G401 (cell line): ENCODE measurements at regions not wholly inside any gene's neighbourhood (a gene's known extent, or its start where the extent isn't known, plus 50 kb on each side); places are given as distances from the start of the nearest gene placed in this dataset.
"Not testable (repeated sequence)": the region's sequence is repeated elsewhere in the genome, so short reads cannot be mapped to it uniquely, and the experiment has no call there.

Experiments used
- DNase-seq: peaks from one replicate; pipeline ENCODE4 v3.0.0-alpha.2; 2015; ENCODE audit warnings: low spot score
- in situ Hi-C: cut with HindIII; loops from 2 replicates; pipeline ENCODE4 v1.10.0; 2016; ENCODE audit warnings: low sequenced_read_pairs, mixed read lengths

DNA sequence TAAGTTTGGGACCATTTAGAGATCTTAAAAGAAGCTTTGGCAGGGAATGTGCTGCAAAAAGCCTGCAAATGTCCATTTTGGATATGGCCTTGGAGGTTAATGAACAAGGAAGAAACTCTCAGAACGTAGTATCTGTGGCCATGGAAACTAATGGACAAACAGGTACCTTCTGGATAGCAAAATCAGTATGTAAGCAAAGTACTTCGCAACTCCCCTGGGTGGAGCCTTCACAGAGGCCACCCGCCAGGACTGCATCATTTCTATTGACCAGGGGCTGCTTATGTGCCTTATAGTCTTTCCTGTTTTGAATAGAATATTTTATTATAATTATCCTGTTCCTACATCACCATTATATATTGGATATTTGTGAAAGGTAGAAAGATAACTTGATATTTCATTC lies 510.8 kb upstream of the SYNCRIP start:
- in situ Hi-C loops = no loop called here
- no peak for DNase-seq

DNA sequence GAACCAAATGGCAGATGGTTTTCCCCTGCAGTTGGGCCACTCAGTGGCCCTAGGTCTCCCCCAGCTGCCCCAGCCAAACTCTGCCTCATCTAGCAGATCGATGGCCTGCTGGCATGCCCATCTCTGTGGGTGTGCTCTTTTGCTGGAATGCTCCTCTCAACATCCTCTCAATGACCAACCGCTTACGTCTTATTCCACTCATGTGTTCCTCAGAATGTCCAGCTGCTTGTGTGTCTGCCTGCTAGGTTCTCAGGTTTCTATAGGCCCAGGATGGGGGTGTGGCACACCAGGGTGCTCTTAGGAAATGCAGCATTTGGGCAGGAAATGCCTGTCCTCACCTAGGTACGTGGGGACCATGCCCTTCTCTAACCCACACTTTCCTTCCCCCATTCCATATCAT lies 509.9 kb upstream of the SYNCRIP start:
- DNase-seq = no peak
- in situ Hi-C loops = no loop called here

DNA sequence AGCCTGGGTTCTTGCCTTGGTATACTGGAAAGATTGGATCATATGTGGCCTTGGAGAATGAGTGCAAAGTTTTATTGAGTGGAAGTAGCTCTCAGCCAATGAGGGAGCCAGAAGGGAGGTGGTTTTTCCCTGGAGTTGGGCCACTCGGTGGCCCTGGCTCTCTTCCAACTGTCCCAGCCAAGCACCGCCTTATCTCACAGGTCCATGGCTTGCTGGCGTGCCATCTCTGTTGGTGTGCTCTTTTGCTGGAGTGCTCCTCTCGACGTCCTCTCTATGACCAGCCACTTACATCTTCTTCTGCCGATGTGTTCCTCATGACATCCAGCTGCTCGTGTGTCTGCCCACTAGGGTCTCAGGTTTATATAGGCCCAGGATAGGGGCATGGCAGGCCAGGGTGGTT lies 505.9 kb upstream of the SYNCRIP start:
- no peak for DNase-seq
- in situ Hi-C loops = no loop called here

DNA sequence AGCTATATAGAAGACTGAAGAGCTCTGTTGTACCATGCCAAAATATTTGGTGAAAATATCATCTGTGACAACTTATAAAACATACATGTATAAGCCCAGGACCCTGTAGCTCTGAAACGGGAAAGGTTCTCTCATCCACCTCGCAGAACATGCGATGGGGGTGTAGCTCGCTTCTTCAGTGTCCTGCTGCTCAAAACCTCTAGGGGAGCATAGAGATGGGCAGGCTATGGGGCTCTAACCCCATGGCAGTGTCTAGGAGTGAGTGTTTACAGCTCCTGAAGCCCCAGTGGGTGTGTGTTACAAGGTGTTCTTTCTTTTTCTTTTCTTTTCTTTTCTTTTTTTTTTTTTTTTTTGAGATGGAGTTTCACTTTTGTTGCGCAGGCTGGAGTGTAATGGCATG lies 505.2 kb upstream of the SYNCRIP start:
- DNase-seq = no peak
- in situ Hi-C loops = no loop called here

DNA sequence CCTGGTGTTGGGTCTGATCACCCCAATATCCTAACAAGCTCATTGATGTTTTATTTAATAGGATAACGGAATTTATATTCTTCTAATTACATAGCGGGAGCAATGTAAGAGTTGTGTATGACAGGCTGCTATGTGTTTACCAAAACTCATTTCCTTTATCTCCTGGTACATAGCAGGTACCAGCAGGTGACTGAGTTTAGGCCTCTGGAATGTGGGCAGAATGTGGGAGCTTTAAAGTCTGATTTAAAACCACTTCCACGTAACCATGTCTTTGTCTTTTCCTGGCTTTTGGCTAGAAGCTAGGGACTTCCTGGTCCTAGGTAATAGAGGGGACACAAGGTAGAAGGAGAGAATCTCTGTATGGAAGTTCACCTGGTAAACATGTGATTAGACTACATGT lies 504.6 kb upstream of the SYNCRIP start:
- in situ Hi-C loops = no loop called here
- DNase-seq = no peak

DNA sequence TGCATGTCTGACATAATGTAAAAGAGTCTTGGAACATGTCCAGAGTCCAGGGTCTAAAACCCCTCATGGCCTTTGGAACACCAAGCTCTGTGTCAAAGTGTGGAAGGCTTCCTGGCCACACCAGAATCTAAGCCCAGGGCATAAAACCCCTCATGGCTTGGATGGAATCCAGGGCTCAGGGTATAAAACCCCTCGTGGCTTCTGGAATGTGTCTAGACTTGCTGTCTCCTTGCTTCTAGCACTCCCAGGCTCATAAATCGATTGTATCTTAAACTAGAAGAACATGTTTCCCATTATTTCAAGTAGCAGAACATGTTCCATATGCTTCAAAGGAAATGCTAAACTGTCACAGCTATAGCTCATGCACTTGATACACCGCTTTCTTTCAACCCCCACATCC lies 504.1 kb upstream of the SYNCRIP start:
- in situ Hi-C loops = not testable (repeated sequence)

DNA sequence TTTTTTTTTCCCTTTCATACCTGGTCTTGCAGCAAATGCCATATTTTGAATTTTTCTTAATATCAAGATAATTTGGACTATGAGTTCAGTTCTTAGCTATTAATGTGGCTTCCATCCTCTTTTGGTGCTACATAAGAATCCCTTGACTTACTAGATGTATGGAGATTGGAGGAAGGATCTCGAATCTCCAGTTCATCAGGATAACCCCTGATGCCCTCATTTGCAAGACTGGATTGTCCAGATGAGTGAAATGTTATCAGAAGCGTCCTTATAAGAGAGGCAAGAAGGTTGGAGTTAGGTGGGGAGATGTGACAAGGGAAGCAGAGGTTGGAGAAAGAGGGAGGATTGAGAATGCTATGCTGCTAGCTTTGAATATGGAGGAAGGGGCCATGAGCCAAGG lies 499.6 kb upstream of the SYNCRIP start:
- in situ Hi-C loops = no loop called here
- DNase-seq = no peak

More for the DNA sequence above, 504.1 kb upstream of the SYNCRIP start:
- not testable (repeated sequence) for DNase-seq

DNA sequence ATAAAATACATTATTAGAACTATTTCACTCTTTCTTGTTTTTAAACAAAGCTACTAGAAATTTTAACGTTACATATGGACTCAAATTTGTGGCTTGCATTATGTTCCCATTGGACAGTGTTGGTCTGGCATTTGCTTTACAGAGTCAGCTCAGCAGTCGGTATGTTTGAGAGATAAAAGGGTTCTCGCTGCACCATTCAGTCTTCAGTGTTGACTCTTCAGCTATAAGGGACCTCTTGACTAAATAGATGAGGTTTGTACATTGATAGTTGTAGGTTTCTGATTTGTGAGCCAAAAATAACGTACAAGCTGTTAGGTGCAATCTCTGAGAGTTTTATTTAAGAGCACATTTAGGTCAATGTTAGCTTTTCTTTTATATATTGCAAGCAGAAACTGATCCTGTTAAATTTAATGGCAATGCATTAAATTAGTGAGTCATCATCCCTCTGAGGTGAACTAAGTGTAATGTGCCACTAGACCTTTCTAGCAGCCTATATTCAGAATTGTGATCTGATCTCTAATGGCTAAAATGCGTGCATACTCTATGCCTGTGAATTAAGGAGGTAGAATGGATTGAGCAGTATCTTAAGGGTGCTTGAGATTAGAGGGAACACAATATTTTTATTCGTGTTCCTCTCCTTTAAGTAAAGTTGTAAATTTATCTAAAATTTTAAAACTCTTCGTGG lies 485.6 kb upstream of the SYNCRIP start:
- in situ Hi-C loops = no loop called here
- no peak for DNase-seq

DNA sequence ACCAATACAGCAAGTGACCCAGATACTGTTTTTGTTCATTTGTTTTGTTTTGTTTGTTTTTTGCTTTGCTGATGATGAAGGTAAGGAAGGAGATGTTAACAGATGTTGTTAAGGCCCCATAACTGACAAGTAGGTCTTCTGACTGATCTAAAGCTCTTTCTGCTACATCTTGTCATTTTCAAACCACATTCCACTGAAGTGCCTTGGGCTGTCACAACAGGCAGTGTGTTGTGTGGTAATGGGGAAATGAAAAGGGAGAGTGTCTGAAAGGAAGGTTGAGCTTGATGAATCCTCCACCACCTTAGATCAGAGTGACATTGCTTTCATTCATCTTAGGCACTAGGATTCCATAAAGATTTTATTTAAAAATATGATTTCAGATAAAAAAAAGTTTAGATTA lies 479.4 kb upstream of the SYNCRIP start:
- no peak for DNase-seq
- in situ Hi-C loops = no loop called here

DNA sequence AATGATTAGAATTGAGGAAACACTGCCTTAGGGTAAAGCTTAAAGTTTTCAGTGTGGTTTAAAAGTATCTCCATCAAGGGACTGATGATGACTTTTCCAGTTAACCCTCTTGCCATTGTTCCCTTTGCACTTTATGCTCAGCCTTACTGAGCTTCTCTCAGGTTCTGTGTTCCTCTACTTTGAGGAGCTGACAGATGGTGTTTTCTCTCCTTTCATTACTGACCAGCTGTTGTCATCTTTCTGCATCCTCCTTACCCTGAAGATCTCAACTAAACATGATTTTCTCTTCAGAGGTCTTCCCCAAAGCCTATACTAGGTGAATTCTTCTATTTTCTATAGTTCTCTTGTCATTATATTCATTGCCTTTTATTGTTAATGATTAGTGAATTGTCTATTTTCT lies 475.6 kb upstream of the SYNCRIP start:
- in situ Hi-C loops = no loop called here
- DNase-seq = peak; percentile 61

DNA sequence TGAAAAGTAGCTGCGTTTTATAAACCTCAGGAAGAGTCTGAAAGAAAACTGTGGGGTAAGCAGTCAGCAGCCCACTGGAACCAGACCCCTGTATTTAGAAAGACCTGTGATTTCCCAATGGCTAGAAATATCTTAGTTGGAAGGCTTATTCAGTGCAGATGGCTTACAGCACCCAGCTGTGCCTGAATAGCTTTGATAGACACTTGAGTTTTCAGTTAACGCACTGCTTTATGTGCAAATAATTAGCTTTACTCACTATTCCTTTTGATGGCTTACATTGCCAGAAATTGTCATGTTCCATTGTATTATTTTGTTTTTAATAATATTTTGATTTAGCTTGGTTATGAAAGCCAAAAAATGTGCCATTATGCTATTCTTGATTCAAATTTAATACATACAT lies 465.3 kb upstream of the SYNCRIP start:
- in situ Hi-C loops = no loop called here
- DNase-seq = peak; percentile 80

DNA sequence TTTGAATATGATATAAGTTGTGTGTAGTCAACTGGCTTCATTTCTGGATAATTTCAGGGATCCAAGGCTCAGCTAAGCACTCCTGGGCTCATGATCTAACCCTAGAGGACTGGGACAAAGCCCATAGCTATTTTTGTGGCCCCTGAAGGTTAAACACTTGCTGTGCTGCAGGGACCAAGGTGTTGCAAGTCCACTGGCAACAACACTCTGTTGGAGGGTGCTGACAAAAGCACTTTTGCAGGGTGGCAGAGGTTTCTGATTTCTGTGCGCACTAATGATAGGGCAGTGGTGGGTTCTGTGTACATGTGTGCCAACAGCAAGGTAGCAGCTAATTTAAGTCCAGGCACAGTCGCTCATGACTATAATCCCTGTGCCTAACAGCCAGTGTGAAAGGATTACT lies 445.3 kb upstream of the SYNCRIP start:
- in situ Hi-C loops = no loop called here

DNA sequence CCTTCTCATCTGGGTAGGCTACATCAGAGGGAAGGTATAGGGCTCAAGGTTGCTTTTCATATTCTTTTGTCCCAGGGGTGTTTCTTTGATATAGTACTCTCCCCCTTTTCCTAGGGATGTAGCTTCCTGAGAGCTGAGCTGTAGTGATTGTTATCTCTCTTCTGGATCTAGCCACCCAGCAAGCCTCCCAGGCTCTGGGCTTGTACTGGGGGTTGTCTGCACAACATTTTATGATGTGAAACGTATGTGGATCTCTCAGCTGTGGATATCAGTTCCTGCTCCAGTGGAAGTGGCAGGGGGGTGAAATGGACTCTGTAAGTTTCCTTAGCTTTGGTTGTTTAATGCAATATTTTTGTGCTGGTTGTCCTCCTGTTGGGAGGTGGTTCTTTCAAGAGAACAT lies 437.3 kb upstream of the SYNCRIP start:
- in situ Hi-C loops = no loop called here
- DNase-seq = no peak

More for the DNA sequence above, 445.3 kb upstream of the SYNCRIP start:
- DNase-seq = no peak

DNA sequence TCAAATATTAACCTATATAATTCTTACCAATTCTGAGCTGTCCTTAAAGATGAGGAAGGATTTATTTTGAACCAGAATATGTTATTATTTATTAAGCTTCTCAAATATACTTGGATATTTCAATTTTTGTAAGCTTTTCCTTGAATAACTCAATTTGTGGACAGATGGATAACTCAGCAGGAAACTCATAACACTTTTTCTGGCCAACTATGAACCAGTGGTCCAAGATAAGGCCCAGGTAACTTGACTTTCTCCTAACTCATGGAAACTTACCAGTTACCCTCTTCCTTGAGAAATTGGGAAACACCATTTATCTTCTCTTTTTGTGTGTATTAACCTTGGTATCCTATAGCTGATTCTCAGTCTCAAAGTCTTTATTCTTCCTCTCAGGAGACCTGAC lies 427.5 kb upstream of the SYNCRIP start:
- peak; percentile 70 for DNase-seq
- in situ Hi-C loops = no loop called here

DNA sequence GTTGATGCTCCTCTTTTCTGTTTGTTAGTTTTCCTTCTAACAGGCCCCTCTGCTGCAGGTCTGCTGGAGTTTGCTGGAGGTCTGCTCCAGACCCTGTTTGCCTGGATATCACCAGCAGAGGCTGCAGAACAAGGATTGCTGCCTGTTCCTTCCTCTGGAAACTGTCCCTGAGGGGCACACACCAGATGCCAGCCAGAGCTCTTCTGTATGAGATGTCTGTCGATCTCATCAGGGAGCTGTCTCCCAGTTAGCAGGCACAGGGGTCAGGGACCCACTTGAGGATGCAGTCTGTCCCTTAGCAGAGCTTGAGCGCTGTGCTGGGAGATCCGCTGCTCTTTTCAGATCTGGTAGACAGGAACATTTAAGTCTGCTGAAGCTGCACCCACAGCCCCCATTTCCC lies 422.3 kb upstream of the SYNCRIP start:
- in situ Hi-C loops, DNase-seq: not testable (repeated sequence)

DNA sequence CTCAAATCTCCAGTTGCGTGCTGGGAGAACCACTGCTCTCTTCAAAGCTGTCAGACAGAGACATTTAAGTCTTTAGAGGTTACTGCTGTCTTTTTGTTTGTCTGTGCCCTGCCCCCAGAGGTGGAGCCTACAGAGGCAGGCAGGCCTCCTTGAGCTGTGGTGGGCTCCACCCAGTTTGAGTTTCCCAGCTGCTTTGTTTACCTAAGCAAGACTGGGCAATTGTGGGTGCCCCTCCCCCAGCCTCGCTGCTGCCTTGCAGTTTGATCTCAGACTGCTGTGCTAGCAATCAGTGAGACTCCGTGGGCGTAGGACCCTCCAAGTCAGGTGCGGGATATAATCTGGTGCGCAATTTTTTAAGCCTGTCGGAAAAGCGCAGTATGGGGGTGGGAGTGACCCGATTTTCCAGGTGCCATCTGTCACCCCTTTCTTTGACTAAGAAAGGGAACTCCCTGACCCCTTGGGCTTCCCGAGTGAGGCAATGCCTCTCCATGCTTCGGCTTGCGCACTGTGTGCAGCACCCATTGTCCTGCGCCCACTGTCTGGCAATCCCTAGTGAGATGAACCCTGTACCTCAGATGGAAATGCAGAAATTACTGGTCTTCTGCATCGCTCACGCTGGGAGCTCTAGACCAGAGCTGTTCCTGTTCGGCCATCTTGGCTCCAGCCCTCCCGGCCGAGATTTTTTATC lies 414.8 kb upstream of the SYNCRIP start:
- in situ Hi-C loops, DNase-seq: not testable (repeated sequence)

DNA sequence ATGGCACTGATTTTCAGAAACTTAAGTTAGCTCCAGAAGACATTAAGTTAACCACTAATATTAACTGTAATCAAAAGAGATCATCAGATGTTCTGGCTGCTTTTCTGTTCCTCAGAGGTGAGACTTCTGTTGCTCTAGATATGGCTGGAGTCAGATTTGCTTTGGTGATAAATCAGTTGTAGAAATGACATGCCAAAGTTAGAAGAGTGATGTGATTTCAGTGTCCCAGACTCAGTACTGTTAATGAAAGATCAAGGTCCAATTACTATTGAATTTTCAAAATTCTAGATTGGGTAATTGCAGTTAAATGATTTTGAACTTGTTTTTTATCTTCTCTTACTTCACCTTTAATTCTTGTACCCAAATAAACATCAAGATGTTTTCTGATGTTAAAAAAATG lies 402.4 kb upstream of the SYNCRIP start:
- no peak for DNase-seq
- in situ Hi-C loops = no loop called here

DNA sequence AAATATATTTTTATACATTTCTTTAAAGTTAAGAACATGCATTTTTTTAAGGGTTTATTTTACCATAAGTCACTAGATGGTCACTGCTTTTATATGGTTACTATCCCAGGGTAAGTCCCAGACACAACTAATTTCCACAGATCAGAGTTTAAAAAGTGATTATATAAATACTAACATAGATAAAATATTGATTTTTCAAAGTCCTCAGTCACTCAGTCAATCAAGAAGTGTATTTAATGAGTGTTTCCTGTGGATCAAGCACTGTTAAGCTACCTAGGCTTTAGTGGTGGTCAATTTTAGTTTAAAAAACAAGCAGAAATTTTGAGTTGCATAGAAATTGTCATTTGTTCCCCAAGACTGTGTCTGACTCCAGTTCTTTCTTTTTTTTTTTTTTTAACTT lies 399.5 kb upstream of the SYNCRIP start:
- in situ Hi-C loops = no loop called here
- DNase-seq = no peak

DNA sequence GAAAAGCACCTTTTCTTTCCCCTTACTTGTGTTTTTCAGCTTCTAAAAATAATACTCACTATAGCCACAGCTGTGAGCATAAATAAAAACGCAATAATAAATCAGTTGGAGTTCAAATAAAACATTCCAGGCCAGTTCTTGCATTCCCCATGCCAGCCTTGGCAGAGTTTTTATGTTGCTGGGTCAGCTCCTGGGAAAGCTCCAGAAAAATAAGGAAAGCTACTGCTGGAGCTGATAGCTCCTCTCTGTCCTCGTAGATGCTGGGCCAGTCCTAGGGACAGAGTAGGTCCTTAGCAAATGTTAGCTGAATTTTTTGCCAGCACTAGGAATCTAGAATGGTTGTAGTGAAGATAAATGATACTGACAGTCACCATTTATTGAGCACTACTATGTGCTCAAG lies 389.0 kb upstream of the SYNCRIP start:
- DNase-seq = peak; percentile 99
- in situ Hi-C loops = no loop called here

DNA sequence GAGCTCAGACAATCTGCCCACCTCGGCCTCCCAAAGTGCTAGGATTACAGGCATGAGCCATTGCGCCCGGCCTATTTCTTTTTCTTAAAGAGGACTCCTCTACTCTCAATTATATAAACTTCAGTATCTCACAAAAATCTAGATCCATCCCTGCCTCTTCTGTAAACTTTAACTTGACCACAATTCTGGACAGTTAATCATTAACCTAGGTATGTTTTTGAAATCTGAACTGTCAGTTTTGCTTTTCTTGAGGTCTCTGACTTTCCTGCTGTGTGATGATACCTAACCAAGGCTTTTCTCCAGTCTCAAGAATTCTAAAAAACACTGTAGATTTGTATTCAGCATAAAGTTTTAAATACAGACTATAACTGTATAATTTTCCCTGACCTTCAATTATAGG lies 388.2 kb upstream of the SYNCRIP start:
- DNase-seq = no peak
- in situ Hi-C loops = no loop called here

DNA sequence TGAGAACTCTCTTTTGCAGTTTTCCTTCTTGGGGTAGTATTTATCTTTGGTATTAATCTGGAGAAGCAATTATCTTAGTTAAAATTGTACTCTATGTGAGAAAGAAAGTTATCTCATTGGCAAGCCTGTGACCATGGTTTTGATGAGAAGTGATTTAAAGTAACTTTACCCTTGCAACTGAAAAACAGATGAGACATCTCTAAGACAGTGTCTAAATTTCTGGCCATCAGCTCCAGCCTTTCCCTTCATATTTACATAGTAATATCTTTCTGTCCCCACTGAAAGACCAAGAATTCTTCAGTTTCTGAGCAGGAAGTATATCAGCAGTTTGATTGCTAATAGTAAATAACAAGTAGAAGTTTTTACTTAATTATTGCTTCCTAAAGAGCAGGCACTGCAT lies 386.1 kb upstream of the SYNCRIP start:
- DNase-seq = no peak
- in situ Hi-C loops = no loop called here
